ENCODE measurements at regions not wholly inside any gene's neighbourhood (a gene's known extent, or its start where the extent isn't known, plus 50 kb on each side); places are given as distances from the start of the nearest gene placed in this dataset.

GRCh38 chr7:106545275-106545674 is 115.7 kb downstream of the CCDC71L start:
- Histone ChIP-seq H3K9me3 (ENCODE audit: control insufficient read depth in 2 of 3, insufficient read depth in 1 of 3, low read length in 3 of 3) (no peaks in the 10 kb centered on the region), H3K27me3 (ENCODE audit: control insufficient read depth, insufficient read depth, low read length) (no peaks in the 10 kb centered on the region), H3K4me3 (ENCODE audit: low read length in 3 of 3) (no peak overlapping the region), H3K36me3 (ENCODE audit: control insufficient read depth in 2 of 3, insufficient read depth in 3 of 3, low read length in 3 of 3) (no peaks in the 10 kb centered on the region), H3K27ac (ENCODE audit: low read depth in 2 of 2, low read length in 2 of 2) (no peak overlapping the region), H3K4me1 (ENCODE audit: control insufficient read depth in 2 of 3, insufficient read depth in 2 of 3, low read depth in 1 of 3, low read length in 3 of 3) (no peaks in the 10 kb centered on the region), H3K9ac (ENCODE audit: low read length in 3 of 3) (no peak overlapping the region)
- FAIRE-seq (no peak), DNase-seq (no peak)
- TF ChIP-seq, protein P1, sequence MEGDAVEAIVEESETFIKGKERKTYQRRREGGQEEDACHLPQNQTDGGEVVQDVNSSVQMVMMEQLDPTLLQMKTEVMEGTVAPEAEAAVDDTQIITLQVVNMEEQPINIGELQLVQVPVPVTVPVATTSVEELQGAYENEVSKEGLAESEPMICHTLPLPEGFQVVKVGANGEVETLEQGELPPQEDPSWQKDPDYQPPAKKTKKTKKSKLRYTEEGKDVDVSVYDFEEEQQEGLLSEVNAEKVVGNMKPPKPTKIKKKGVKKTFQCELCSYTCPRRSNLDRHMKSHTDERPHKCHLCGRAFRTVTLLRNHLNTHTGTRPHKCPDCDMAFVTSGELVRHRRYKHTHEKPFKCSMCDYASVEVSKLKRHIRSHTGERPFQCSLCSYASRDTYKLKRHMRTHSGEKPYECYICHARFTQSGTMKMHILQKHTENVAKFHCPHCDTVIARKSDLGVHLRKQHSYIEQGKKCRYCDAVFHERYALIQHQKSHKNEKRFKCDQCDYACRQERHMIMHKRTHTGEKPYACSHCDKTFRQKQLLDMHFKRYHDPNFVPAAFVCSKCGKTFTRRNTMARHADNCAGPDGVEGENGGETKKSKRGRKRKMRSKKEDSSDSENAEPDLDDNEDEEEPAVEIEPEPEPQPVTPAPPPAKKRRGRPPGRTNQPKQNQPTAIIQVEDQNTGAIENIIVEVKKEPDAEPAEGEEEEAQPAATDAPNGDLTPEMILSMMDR (IDR thresholded peaks at IDR 0.05; ENCODE audit: borderline replicate concordance, extremely low read depth, insufficient read depth): no peak
- intact Hi-C loops (cut with DNase I): no loop called here

- no peak for DNase-seq
- TF ChIP-seq, protein P1 (IDR thresholded peaks at IDR 0.05; ENCODE audit: borderline replicate concordance, extremely low read depth, insufficient read depth): no peak
- Histone ChIP-seq H3K4me1 (ENCODE audit: control insufficient read depth in 2 of 3, insufficient read depth in 2 of 3, low read depth in 1 of 3, low read length in 3 of 3) (no peaks in the 10 kb centered on the region), H3K4me3 (ENCODE audit: low read length in 3 of 3) (no peak overlapping the region), H3K36me3 (ENCODE audit: control insufficient read depth in 2 of 3, insufficient read depth in 3 of 3, low read length in 3 of 3) (no peaks in the 10 kb centered on the region), H3K27ac (ENCODE audit: low read depth in 2 of 2, low read length in 2 of 2) (no peak overlapping the region), H3K27me3 (ENCODE audit: control insufficient read depth, insufficient read depth, low read length) (no peaks in the 10 kb centered on the region), H3K9me3 (ENCODE audit: control insufficient read depth in 2 of 3, insufficient read depth in 1 of 3, low read length in 3 of 3) (no peaks in the 10 kb centered on the region), H3K9ac (ENCODE audit: low read length in 3 of 3) (no peak overlapping the region)
- intact Hi-C loops (cut with DNase I): no loop called here
- no peak for FAIRE-seq
These were observed 117.7 kb downstream of the CCDC71L start for GRCh38 chr7:106543221-106543757.

- no peak overlapping the region for H3K27ac ChIP-seq (ENCODE audit: low read depth in 2 of 2, low read length in 2 of 2)
- no peaks in the 10 kb centered on the region for H3K36me3 ChIP-seq (ENCODE audit: control insufficient read depth in 2 of 3, insufficient read depth in 3 of 3, low read length in 3 of 3)
- H3K4me1 ChIP-seq (ENCODE audit: control insufficient read depth in 2 of 3, insufficient read depth in 2 of 3, low read depth in 1 of 3, low read length in 3 of 3): no peaks in the 10 kb centered on the region
- FAIRE-seq: no peak
- no peaks in the 10 kb centered on the region for H3K9me3 ChIP-seq (ENCODE audit: control insufficient read depth in 2 of 3, insufficient read depth in 1 of 3, low read length in 3 of 3)
- H3K27me3 ChIP-seq (ENCODE audit: control insufficient read depth, insufficient read depth, low read length): no peaks in the 10 kb centered on the region
- H3K4me3 ChIP-seq (ENCODE audit: low read length in 3 of 3): no peak overlapping the region
- intact Hi-C loops (cut with DNase I): no loop called here
- peak in 3 of 5 donors; percentile 45 to 75 (median 47) for DNase-seq
- H3K9ac ChIP-seq (ENCODE audit: low read length in 3 of 3): no peak overlapping the region
- TF ChIP-seq, protein P1 (IDR thresholded peaks at IDR 0.05; ENCODE audit: borderline replicate concordance, extremely low read depth, insufficient read depth): no peak
These were observed 118.3 kb downstream of the CCDC71L start for GRCh38 chr7:106542550-106543220.
